ENCODE measurements at regions not wholly inside any gene's neighbourhood (a gene's known extent, or its start where the extent isn't known, plus 50 kb on each side); places are given as distances from the start of the nearest gene placed in this dataset.

GRCh38 chr6:156564807-156565149, 212.4 kb upstream of the ARID1B start:
- no peaks in the 10 kb centered on the region for H3K9me2 ChIP-seq (replicated peaks; ENCODE audit: insufficient read depth, low read length)
- 0 out of 2 replicates have a peak overlapping the region, but pooled peaks have one; percentile 24 for H3K4me2 ChIP-seq (ENCODE audit: low read depth, low read length)
- H3K9me3 ChIP-seq (replicated peaks; ENCODE audit: insufficient read depth, low read length) = no peaks in the 10 kb centered on the region
- no peak overlapping the region for H2AFZ ChIP-seq (ENCODE audit: low read length)
- no peaks in the 10 kb centered on the region for H3K36me3 ChIP-seq (replicated peaks; ENCODE audit: insufficient read depth, low read length)
- H3K27me3 ChIP-seq (replicated peaks; ENCODE audit: insufficient read depth, low read length) = no peaks in the 10 kb centered on the region
- no peaks in the 10 kb centered on the region for H3K79me2 ChIP-seq (ENCODE audit: low read length)
- H4K20me1 ChIP-seq (ENCODE audit: insufficient read depth, low read length) = no peaks in the 10 kb centered on the region
- no peaks in the 10 kb centered on the region for H3F3A ChIP-seq (ENCODE audit: insufficient read depth, low read length)
- no peak for DNase-seq
- no peaks in the 10 kb centered on the region for H3K4me1 ChIP-seq (ENCODE audit: low read length)
- no peak for TF ChIP-seq EZH2 (optimal IDR thresholded peaks at IDR 0.05; ENCODE audit: low read depth, low read length)
- TF ChIP-seq CTCF (IDR thresholded peaks at IDR 0.05; ENCODE audit: low read length) = no peak
- TF ChIP-seq EZH2phosphoT487 (IDR thresholded peaks at IDR 0.05; ENCODE audit: low read length) = no peak
- no peak overlapping the region for H3K4me3 ChIP-seq (ENCODE audit: low read length)
- no peak overlapping the region for H3K27ac ChIP-seq (ENCODE audit: low read length)
- H3K9ac ChIP-seq (ENCODE audit: low read length) = no peak overlapping the region

DNA sequence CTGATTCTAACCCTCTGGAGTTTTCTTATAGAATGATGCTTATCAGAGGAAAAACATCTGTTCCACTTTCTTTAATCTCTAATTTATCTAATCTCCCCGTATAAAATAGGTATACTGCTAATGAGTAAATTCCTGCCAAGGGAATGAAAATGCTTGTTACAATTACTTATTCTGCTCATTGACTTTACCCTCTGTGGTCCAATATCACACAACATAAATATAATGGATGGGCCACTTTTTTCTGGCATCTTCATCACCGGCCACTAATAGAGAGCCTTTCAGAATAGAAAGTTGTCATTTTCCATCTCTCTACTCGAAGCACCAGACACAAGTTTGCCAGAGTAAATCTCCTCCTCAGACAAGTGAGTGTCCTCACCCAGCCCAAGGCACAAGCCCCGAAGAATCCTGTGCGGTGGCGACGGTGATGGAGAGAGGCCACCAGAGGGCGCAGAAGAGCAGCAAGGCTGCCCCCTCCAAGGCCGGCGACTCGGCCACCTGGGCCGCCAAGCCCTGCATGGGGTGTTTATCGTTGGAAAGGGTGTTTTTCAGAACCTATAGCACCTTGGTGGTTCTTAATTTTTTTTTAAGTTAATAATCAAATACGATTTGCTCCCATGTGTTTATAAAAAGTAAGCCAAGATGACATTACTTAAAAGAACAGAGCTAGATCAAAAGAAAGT, 212.9 kb upstream of the ARID1B start:
- TF ChIP-seq CTCF (IDR thresholded peaks at IDR 0.05; ENCODE audit: low read length) (peak; percentile 67), EZH2phosphoT487 (IDR thresholded peaks at IDR 0.05; ENCODE audit: low read length) (no peak), EZH2 (optimal IDR thresholded peaks at IDR 0.05; ENCODE audit: low read depth, low read length) (no peak)
- no peaks in the 10 kb centered on the region for H3K9me2 ChIP-seq (replicated peaks; ENCODE audit: insufficient read depth, low read length)
- 0 out of 2 replicates have a peak overlapping the region, but pooled peaks have one; percentile 24 for H3K4me2 ChIP-seq (ENCODE audit: low read depth, low read length)
- no peak overlapping the region for H2AFZ ChIP-seq (ENCODE audit: low read length)
- H3K36me3 ChIP-seq (replicated peaks; ENCODE audit: insufficient read depth, low read length) = no peaks in the 10 kb centered on the region
- DNase-seq = peak; percentile 44
- no peak overlapping the region for H3K27ac ChIP-seq (ENCODE audit: low read length)
- no peaks in the 10 kb centered on the region for H3K27me3 ChIP-seq (replicated peaks; ENCODE audit: insufficient read depth, low read length)
- H3F3A ChIP-seq (ENCODE audit: insufficient read depth, low read length) = no peaks in the 10 kb centered on the region
- no peaks in the 10 kb centered on the region for H4K20me1 ChIP-seq (ENCODE audit: insufficient read depth, low read length)
- H3K9ac ChIP-seq (ENCODE audit: low read length) = no peak overlapping the region
- H3K9me3 ChIP-seq (replicated peaks; ENCODE audit: insufficient read depth, low read length) = no peaks in the 10 kb centered on the region
- no peak overlapping the region for H3K4me3 ChIP-seq (ENCODE audit: low read length)
- H3K79me2 ChIP-seq (ENCODE audit: low read length) = no peaks in the 10 kb centered on the region
- no peaks in the 10 kb centered on the region for H3K4me1 ChIP-seq (ENCODE audit: low read length)

DNA sequence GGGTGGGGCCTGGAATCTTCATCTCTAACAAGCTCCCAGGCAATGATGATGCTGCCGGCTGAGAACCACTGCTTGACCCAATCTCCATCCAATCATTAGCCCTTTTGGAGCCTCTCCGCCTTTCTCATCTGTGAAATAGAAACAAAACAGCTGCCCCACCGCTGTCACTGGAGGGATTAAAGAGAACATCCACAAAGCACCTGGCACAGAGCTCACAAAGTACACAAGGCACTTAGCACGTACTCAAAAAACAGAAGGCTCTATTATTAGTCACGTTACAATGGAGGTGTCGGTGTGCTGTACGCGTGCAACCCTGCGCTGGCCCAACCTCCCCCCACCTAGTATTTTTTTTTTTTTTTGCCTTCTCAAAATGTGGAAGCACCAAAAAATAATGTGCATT, 213.5 kb upstream of the ARID1B start:
- Histone ChIP-seq H3K9me2 (replicated peaks; ENCODE audit: insufficient read depth, low read length) (no peaks in the 10 kb centered on the region), H3K4me1 (ENCODE audit: low read length) (no peaks in the 10 kb centered on the region), H3F3A (ENCODE audit: insufficient read depth, low read length) (no peaks in the 10 kb centered on the region), H3K9ac (ENCODE audit: low read length) (no peak overlapping the region), H3K9me3 (replicated peaks; ENCODE audit: insufficient read depth, low read length) (no peaks in the 10 kb centered on the region), H2AFZ (ENCODE audit: low read length) (no peak overlapping the region), H4K20me1 (ENCODE audit: insufficient read depth, low read length) (no peaks in the 10 kb centered on the region), H3K79me2 (ENCODE audit: low read length) (no peaks in the 10 kb centered on the region), H3K4me2 (ENCODE audit: low read depth, low read length) (no peak overlapping the region), H3K27me3 (replicated peaks; ENCODE audit: insufficient read depth, low read length) (no peaks in the 10 kb centered on the region), H3K4me3 (ENCODE audit: low read length) (no peak overlapping the region), H3K27ac (ENCODE audit: low read length) (no peak overlapping the region), H3K36me3 (replicated peaks; ENCODE audit: insufficient read depth, low read length) (no peaks in the 10 kb centered on the region)
- TF ChIP-seq CTCF (IDR thresholded peaks at IDR 0.05; ENCODE audit: low read length) (no peak), EZH2 (optimal IDR thresholded peaks at IDR 0.05; ENCODE audit: low read depth, low read length) (no peak), EZH2phosphoT487 (IDR thresholded peaks at IDR 0.05; ENCODE audit: low read length) (no peak)
- DNase-seq = no peak
